ENCODE measurements at regions not wholly inside any gene's neighbourhood (a gene's known extent, or its start where the extent isn't known, plus 50 kb on each side); places are given as distances from the start of the nearest gene placed in this dataset.

DNA sequence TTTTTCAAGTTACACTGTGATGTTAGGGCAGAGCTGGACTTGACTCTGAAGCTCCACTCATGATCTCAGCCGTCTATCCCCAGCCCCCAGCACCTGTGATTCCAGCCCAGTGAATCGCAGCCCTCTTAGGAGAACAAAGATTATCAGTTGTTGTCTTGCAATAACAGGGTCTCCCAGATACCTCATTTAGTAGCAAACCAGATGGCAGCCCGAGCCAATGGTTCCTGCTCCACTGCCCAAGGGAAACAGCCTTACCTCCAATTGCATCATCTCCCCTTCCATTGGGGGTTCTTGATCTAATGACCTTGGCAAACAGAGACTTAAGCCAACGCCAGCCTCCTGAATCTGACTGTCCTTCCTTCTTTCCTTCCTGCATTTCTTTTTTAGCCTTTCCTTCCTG is 371.2 kb downstream of the BCL11B start:
- peak in 1 of 2 donors; percentile 32 for DNase-seq (ENCODE audit: low spot score in 2 of 2)
- TF ChIP-seq, protein P1, sequence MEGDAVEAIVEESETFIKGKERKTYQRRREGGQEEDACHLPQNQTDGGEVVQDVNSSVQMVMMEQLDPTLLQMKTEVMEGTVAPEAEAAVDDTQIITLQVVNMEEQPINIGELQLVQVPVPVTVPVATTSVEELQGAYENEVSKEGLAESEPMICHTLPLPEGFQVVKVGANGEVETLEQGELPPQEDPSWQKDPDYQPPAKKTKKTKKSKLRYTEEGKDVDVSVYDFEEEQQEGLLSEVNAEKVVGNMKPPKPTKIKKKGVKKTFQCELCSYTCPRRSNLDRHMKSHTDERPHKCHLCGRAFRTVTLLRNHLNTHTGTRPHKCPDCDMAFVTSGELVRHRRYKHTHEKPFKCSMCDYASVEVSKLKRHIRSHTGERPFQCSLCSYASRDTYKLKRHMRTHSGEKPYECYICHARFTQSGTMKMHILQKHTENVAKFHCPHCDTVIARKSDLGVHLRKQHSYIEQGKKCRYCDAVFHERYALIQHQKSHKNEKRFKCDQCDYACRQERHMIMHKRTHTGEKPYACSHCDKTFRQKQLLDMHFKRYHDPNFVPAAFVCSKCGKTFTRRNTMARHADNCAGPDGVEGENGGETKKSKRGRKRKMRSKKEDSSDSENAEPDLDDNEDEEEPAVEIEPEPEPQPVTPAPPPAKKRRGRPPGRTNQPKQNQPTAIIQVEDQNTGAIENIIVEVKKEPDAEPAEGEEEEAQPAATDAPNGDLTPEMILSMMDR (IDR thresholded peaks at IDR 0.05), result no peak
- no peak for TF ChIP-seq EP300 (IDR thresholded peaks at IDR 0.05)
- TF ChIP-seq POLR2A (IDR thresholded peaks at IDR 0.05), result no peak
- no peak for TF ChIP-seq POLR2AphosphoS5 (IDR thresholded peaks at IDR 0.05)
- Histone ChIP-seq H3K27me3 (no peaks in the 10 kb centered on the region), H3K4me3 (no peak overlapping the region), H3K36me3 (no peaks in the 10 kb centered on the region), H3K27ac (no peak overlapping the region), H3K4me1 (peaks cover 31% of the 10 kb centered on the region), H3K9me3 (no peaks in the 10 kb centered on the region)
- 60% methylated on average over 4 of the region's 4 CpGs for WGBS

DNA sequence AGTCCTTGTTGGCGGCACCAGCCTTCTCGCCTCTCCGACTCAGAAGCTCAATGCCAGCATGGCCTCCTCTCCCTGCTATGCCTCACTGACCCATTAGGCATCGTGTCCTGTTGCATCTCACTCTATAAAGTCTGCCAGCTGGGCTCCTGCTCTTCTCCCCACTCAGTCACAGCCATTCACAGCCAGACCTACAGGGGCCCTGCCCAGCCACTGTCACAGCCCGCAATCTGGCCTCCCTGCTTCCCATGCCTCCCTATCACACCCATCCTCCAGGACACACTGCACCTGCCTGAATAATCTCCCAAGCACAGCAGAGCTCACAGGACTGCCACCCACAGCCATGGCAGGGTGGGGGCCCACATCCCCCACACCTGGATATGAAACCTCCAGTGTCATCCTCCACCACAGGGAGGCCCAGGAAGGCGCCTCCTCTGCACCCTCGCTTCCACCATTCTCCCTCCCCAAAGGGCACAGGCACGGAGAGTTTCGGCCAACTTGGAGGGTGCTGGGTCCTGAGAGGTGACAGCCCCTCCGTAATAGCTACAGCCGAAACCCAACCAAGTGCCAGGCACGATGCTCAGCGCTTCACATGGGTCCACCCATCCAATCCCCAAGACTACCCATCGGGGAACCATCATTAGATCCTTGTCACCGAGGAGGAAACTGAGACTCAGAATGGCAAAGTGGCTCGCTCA is 370.3 kb downstream of the BCL11B start:
- Histone ChIP-seq H3K4me3 (no peak overlapping the region), H3K36me3 (no peaks in the 10 kb centered on the region), H3K9me3 (no peaks in the 10 kb centered on the region), H3K27me3 (no peaks in the 10 kb centered on the region), H3K27ac (no peak overlapping the region), H3K4me1 (peaks cover 40% of the 10 kb centered on the region)
- TF ChIP-seq POLR2A (IDR thresholded peaks at IDR 0.05), result no peak
- TF ChIP-seq POLR2AphosphoS5 (IDR thresholded peaks at IDR 0.05), result no peak
- no peak for TF ChIP-seq EP300 (IDR thresholded peaks at IDR 0.05)
- TF ChIP-seq, protein P1 (IDR thresholded peaks at IDR 0.05), result no peak
- peak in 1 of 2 donors; percentile 68 for DNase-seq (ENCODE audit: low spot score in 2 of 2)
- WGBS, result 96% methylated on average over 16 of the region's 16 CpGs

DNA sequence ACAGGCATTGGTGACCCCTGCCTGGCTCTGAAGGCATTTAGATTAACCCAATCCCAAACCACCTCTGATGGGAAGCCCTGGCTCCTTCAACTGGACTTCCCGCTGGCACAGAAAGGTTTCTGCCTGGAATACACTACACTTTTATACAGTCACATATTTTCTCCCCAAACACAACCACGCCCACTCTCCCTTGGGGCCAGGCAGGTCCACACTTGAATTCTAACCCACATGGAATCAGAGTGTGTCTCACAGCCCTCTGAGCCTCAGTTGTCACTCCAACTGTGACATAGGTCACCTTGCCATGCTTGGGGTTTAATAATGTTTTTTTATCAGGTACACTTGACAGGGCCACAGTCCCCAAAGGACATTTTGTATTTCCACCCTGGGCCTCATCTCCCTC is 368.6 kb downstream of the BCL11B start:
- Histone ChIP-seq H3K36me3 (no peaks in the 10 kb centered on the region), H3K4me3 (no peak overlapping the region), H3K27ac (no peak overlapping the region), H3K27me3 (no peaks in the 10 kb centered on the region), H3K4me1 (peaks cover 44% of the 10 kb centered on the region), H3K9me3 (no peaks in the 10 kb centered on the region)
- 59% methylated on average over 2 of the region's 2 CpGs for WGBS
- DNase-seq (ENCODE audit: low spot score in 2 of 2), result no peak
- no peak for TF ChIP-seq POLR2AphosphoS5 (IDR thresholded peaks at IDR 0.05)
- no peak for TF ChIP-seq EP300 (IDR thresholded peaks at IDR 0.05)
- TF ChIP-seq POLR2A (IDR thresholded peaks at IDR 0.05), result no peak
- TF ChIP-seq, protein P1 (IDR thresholded peaks at IDR 0.05), result no peak

DNA sequence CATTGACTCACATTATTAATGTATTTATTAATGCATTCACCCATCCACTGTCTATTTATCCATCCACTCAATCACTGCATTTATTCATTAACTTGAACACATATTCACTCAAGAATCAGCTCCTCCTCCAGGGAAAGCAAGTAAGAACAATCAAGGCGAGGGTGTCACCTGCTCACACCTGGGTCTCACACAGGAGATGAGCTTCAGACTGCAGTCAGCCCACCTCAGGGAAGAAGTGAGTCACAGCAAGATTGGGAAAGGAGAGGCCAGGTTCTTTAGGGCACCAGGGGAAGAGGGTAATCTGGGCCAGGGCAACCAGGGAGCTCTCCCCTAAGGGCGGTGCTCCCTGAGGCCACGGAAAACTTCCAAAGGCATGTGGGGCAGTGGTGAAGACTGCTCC is 367.3 kb downstream of the BCL11B start:
- 71% methylated on average over 3 of the region's 3 CpGs for WGBS
- no peaks in the 10 kb centered on the region for H3K36me3 ChIP-seq
- no peak overlapping the region for H3K27ac ChIP-seq
- no peak for DNase-seq (ENCODE audit: low spot score in 2 of 2)
- peaks cover 48% of the 10 kb centered on the region for H3K4me1 ChIP-seq
- H3K4me3 ChIP-seq, result no peak overlapping the region
- no peaks in the 10 kb centered on the region for H3K27me3 ChIP-seq
- TF ChIP-seq POLR2A (IDR thresholded peaks at IDR 0.05) (no peak), EP300 (IDR thresholded peaks at IDR 0.05) (no peak)
- no peaks in the 10 kb centered on the region for H3K9me3 ChIP-seq

DNA sequence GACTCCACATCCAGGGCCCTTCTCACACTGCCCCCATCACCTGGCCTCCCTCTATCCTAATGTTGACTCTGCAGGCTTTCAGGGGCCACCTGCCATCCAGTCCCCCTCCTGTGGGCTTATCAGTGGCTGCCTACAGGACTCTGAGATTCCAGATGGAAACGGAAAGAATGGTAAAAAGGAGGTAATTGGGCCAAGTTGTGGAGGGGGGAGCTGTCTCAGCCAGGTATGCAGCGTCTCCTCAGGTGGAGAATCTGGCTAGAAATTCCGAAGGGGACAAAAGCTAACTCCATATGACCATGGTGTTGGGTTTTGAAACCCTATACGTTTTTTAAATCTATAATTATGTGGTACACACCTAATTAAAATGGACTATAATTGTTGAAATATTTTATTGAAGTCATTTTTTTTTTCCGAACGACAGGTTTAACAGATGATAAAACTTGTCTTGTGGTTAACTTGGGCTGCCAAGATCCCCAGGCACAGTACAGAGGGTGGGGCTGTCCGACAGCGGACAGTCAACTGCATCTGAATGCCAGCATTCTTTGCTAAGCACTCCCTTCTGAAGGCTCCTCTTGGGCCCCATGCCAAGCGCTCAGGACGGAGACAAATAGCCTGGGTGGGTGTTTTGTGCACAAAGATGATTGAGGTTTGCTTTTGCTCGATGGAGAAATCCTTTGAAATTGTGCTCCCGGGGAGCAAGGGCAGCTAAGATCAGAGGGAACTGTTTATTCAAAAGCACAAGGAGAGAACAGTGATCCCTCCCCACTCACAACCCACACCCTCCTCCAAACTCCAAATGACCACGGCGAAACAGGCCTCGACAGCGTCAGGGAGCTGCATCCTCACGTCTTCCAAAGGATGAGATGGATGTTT is 365.6 kb downstream of the BCL11B start:
- peaks cover 51% of the 10 kb centered on the region for H3K4me1 ChIP-seq

More for the DNA sequence above, 365.6 kb downstream of the BCL11B start:
- WGBS, result 25% methylated on average over 17 of the region's 17 CpGs
- peak in 1 of 2 donors; percentile 81 for DNase-seq (ENCODE audit: low spot score in 2 of 2)
- TF ChIP-seq POLR2A (IDR thresholded peaks at IDR 0.05), result no peak
- TF ChIP-seq POLR2AphosphoS5 (IDR thresholded peaks at IDR 0.05), result no peak
- no peak for TF ChIP-seq EP300 (IDR thresholded peaks at IDR 0.05)
- TF ChIP-seq, protein P1 (IDR thresholded peaks at IDR 0.05), result no peak
- Histone ChIP-seq H3K27me3 (no peaks in the 10 kb centered on the region), H3K9me3 (no peaks in the 10 kb centered on the region), H3K36me3 (no peaks in the 10 kb centered on the region), H3K4me3 (no peak overlapping the region), H3K27ac (peak overlapping the region; percentile 45)

Data from suprapubic skin (tissue), 4 donors.